ENCODE measurements at regions not wholly inside any gene's neighbourhood (a gene's known extent, or its start where the extent isn't known, plus 50 kb on each side); places are given as distances from the start of the nearest gene placed in this dataset.
"Not testable (repeated sequence)": the region's sequence is repeated elsewhere in the genome, so short reads cannot be mapped to it uniquely, and the experiment has no call there.

GRCh38 chr12:23368590-23368989 is 580.9 kb downstream of the SOX5 start:
- DNase-seq (ENCODE audit: low read depth), result no peak

DNA sequence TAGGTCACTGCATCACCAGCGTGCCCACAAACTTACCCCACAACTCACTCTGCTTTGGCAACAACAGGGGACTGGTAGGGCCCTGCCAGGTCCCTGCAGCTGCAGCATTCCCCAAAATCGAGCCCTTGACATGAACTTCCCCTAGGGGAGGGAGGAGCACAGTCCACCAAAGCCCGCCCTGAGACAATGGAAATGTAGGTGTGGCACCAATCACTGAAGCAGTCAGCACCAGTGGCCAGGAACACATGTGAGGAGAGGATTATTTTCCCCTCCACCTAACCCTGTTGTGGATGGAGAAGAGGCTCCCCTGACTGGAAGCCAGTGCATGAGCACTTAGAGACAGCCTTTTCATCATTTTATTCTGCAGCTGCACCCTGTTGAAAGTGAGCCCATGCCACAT is 573.8 kb downstream of the SOX5 start:
- DNase-seq (ENCODE audit: low read depth), result no peak

GRCh38 chr12:23376238-23376637 is 573.2 kb downstream of the SOX5 start:
- no peak for DNase-seq (ENCODE audit: low read depth)

DNA sequence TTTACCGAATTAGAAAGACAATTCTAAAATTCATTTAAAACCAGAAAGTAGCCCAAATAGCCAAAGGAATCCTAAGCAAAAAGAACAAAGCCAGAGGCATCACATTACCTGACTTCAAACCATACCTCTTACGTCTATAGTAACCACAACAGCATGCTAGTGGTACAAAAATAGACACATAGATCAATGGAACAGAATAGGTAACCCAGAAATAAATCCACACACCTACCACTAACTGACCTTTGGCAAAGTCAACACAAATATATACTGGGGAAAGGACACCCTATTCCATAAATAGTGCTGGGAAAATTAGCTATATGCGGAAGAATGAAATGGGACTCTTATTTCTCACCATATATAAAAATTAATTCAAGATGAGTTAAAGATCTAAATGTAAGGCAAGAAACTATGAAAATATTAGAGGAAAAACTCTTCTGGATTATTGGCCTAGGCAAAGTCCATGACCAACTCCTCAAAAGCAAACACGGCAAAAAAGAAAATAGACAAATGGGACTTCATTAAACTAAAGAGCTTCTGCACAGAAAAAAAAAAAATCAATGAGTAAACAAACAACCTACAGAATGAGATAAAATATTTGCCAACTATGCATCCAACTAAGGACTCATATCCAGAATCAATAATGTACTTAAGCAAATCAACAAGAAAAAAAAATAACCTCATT is 568.9 kb downstream of the SOX5 start:
- no peak for DNase-seq (ENCODE audit: low read depth)

DNA sequence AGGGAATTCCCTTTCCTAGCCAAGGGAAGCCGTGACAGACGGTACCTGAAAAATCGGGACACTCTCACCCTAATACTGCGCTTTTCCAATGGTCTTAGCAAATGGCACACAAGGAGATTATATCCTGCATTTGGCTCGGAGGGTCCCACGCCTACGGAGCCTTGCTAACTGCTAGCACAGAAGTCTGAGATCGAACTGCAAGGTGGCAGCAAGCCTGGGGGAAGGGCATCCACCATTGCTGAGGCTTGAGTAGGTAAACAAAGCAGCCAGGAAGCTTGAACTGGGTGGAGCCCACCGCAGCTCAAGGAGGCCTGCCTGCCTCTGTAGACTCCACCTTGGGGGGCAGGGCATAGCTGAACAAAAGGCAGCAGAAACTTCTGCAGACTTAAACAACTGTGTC is 560.6 kb downstream of the SOX5 start:
- not testable (repeated sequence) for DNase-seq (ENCODE audit: low read depth)

DNA sequence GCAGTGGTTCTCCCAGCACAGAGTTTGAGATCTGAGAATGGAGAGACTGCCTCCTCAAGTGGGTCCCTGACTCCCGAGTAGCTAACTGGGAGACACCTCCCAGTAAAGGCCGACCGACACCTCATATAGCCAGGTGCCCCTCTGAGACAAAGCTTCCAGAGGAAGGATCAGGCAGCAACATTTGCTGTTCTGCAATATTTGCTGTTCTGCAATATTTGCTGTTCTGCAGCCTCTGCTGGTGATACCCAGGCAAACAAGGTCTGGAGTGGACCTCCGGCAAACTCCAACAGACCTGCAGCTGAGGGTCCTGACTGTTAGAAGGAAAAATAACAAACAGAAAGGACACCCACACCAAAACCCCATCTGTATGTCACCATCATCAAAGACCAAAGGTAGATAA is 560.2 kb downstream of the SOX5 start:
- DNase-seq (ENCODE audit: low read depth), result not testable (repeated sequence)

DNA sequence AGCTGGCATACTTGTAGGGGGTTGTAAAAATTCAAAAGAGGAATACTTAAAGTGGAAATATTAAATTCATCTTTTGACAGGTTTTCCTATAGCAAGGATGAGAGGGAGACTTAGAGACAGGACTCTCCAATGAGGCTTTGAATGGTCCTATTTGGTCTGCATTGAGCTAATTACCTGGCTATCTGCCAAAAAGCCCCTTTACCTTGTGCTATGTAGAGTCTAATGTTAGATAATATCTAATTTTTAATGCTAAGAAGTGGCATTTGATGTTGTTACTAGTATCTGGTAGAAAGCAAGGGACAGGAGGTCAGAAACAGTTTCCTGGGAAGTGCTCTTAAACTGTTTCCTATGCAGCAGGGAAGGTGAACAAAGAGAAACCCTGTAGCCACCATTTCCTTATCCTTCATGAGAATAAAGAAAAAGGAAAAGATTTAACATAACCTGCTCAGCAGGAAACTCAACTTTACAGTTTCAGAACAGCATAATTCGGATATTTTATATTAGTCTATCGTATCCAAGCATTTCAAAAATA is 550.0 kb downstream of the SOX5 start:
- no peak for DNase-seq (ENCODE audit: low read depth)

- no peak for DNase-seq (ENCODE audit: low read depth)
Observed at GRCh38 chr12:23415180-23415579, 534.3 kb downstream of the SOX5 start.

- no peak for DNase-seq (ENCODE audit: low read depth)
Observed at GRCh38 chr12:23421556-23421955, 527.9 kb downstream of the SOX5 start.

DNA sequence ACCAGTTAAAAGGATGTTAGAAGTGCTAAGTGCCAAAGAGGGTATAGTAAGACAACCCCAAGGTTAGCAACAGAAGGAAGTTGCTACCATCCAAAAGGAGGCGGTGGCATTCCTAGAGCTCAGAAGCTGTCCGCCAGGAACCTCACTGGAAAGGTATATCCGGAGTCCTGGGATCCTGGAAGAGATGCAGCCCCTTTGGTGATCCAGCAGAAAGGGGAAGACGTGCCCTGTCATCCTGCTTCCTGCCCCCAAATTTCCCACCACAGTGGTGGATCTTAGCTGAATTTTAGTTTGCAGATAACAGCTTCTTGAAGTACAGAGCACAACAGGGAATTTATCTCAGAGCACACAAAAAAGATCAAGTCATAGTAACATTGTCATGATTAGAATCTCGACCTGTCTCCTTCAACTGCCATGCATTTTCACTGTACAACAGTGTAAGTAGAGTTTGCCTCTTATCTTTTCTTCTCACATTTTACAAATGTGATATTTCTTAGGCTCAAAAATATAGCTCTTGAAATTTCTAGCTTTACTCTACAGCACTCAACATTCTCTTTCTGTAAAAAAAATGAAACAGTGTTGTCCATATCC is 526.3 kb downstream of the SOX5 start:
- no peak for DNase-seq (ENCODE audit: low read depth)

GRCh38 chr12:23423796-23424195 is 525.7 kb downstream of the SOX5 start:
- DNase-seq (ENCODE audit: low read depth), result no peak

DNA sequence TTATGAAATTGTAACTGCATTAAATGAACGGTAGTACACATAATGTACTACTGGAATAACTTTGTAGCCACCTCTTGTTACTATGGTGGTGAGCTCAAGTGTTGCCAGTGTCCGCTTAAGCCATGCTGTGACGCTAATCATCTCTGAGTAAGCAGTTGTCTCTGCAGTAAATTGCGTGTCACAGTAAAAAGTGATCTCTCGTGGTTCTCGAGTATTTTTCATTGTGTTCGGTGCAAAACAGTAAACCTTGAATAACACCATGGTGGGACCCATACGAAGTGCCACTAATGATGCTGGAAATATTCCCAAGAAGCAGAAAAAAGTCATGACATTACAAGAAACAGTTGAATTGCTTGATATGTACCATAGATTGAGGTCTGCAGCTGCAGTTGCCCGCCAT is 524.8 kb downstream of the SOX5 start:
- no peak for DNase-seq (ENCODE audit: low read depth)

GRCh38 chr12:23426328-23426727 is 523.1 kb downstream of the SOX5 start:
- no peak for DNase-seq (ENCODE audit: low read depth)

DNA sequence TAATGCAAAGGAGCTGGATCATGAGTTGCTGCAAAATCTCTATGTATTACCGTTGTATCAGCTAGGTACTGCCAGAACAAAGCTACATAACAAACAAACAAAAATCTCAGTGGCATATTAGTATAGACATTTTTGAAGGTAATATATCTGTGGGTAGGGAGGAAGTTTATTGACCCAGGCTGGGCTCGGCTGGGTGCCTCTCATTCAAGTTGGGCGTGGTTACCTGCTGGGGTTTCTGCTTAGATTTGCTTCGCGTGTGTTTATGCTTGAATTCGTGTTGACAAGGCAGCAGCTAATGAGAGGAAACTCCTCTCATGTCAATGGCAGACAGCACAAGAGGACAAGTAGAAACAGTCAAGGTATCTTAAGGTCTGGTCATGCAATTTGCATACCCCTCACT is 520.7 kb downstream of the SOX5 start:
- DNase-seq (ENCODE audit: low read depth), result no peak

- DNase-seq (ENCODE audit: low read depth), result no peak
Observed at GRCh38 chr12:23431006-23431405, 518.5 kb downstream of the SOX5 start.

DNA sequence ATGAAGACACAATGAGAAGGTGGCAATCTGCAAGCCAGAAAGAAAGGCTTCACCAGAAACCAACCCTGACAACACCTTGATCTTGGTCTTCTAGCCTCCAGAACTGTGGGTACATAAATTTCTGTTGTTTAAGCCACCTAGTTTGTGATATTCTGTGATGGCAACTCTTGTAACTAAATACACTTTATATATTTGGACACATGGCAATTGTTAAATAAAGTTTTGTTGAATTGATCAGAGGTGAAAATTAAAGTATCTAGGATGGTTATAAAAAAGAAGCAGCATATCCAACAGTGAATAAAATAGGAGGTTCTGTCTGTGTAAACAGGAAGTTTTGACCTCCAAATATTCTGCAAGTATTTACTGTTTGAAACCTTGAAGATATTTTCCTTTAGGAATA is 516.3 kb downstream of the SOX5 start:
- DNase-seq (ENCODE audit: low read depth), result no peak

DNA sequence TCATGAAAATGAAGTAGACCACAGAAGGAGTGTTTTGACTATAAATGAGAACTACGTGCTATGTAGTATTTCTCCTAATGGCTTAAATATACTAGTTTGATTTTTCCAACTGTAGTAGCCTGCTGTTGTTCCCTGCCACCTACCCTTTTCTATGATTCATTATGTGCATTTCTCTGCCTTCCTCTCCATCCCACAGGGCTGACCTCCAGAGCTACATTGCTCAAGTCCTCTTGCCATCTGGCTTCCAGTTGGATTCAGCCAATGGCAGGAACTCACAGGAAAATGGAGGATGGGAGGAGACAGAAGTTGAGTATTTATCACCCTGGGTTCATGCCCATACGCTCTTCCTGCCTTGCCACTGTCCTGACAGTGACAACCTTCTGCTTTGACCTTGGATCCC is 515.3 kb downstream of the SOX5 start:
- DNase-seq (ENCODE audit: low read depth), result no peak

GRCh38 chr12:23446746-23447145 is 502.7 kb downstream of the SOX5 start:
- no peak for DNase-seq (ENCODE audit: low read depth)

GRCh38 chr12:23450810-23451209 is 498.7 kb downstream of the SOX5 start:
- no peak for DNase-seq (ENCODE audit: low read depth)

GRCh38 chr12:23455283-23455682 is 494.2 kb downstream of the SOX5 start:
- no peak for DNase-seq (ENCODE audit: low read depth)

DNA sequence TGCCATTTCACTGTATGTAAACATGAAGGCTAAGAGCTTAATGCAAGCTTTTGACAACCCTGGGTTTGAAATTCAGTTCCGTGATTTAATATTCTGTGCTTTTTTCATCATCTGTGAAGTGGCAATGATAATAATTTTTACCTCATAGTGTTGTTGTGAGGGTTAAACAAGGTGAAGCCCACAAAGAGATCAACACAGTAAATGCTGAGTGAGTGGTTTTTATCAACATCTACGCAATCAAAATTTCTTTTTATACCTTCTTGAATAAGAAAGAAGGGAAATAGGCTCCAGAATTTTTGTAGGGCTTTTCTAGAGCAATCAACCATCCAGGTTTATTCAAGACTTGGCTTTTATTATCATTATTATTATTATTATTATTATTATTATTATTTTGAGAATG is 490.8 kb downstream of the SOX5 start:
- no peak for DNase-seq (ENCODE audit: low read depth)

DNA sequence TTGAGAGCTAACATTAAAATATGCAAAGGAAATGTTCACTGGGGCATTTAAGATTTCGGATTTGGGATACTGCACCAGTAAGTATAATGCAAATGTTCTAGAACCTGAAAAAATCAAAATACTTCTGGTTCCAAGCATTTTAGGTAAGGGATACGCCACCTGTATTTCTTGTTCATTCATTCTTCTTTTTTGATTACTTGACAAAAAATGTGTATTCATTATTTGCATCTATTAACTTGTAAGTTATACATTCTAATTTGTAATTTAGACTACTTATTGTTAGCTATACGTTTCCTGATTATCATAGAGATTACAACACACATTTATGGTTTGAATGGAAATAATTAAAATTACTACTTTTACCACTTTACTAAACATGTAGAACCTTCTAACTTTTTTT is 486.9 kb downstream of the SOX5 start:
- DNase-seq (ENCODE audit: low read depth), result no peak

- no peak for DNase-seq (ENCODE audit: low read depth)
Observed at GRCh38 chr12:23463172-23463571, 486.3 kb downstream of the SOX5 start.

DNA sequence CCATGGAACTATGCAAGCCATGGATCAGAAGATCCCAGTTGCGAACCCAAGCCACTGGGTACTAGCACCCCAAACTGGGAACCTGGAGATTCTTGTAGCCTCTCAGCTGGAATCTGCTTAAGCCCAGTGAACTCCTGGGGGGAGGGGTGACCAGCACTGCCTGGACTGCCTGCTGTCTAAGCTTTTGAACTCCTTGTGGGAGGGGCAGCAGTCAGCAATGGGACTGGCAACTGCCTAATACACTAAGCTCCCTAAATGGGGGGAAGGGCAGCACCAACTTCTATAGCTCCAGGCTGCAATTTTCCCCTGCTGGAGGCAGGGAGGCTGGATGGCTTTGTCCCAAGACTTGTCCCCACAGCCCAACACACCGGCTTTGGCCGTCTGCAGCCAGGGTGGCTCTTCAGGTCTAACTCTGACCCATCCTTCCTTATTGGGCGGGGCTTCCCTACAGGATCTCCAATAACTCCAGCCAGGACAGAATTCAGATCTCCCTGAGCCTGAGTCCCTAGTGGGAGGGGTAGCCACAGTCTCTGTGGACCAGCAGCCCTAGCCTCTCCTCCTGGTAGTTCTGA is 485.1 kb downstream of the SOX5 start:
- DNase-seq (ENCODE audit: low read depth), result no peak
